ENCODE measurements at regions not wholly inside any gene's neighbourhood (a gene's known extent, or its start where the extent isn't known, plus 50 kb on each side); places are given as distances from the start of the nearest gene placed in this dataset.
"Not testable (repeated sequence)": the region's sequence is repeated elsewhere in the genome, so short reads cannot be mapped to it uniquely, and the experiment has no call there.

DNA sequence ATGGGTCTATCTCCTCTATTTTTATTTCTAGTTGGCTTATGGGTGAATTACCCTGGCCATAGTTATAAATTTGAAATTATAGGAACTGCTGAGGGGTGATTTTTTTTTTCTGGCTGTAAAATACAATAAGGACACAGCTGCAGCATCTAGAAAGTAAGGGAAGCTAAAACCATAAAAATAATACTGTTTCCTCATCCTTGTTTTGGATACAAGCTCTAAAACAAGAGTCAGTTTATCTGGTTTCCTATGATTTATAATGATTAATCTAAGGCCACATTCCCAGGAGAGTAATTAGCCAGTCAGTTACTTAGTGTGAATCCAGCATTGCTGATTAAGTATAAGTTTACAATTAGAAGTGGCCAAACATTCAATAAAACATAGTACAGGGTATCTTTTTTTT is 219.1 kb upstream of the NBEA start:
- TF ChIP-seq, protein P1, sequence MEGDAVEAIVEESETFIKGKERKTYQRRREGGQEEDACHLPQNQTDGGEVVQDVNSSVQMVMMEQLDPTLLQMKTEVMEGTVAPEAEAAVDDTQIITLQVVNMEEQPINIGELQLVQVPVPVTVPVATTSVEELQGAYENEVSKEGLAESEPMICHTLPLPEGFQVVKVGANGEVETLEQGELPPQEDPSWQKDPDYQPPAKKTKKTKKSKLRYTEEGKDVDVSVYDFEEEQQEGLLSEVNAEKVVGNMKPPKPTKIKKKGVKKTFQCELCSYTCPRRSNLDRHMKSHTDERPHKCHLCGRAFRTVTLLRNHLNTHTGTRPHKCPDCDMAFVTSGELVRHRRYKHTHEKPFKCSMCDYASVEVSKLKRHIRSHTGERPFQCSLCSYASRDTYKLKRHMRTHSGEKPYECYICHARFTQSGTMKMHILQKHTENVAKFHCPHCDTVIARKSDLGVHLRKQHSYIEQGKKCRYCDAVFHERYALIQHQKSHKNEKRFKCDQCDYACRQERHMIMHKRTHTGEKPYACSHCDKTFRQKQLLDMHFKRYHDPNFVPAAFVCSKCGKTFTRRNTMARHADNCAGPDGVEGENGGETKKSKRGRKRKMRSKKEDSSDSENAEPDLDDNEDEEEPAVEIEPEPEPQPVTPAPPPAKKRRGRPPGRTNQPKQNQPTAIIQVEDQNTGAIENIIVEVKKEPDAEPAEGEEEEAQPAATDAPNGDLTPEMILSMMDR (IDR thresholded peaks at IDR 0.05; ENCODE audit: insufficient read depth, low read length, poor library complexity, severe bottlenecking): no peak
- H3K4me3 ChIP-seq (ENCODE audit: low read depth, low read length): no peak overlapping the region
- H3K27me3 ChIP-seq (ENCODE audit: control insufficient read depth, insufficient read depth, low read length): no peaks in the 10 kb centered on the region
- DNase-seq (ENCODE audit: low read depth): no peak
- H3K36me3 ChIP-seq (ENCODE audit: control insufficient read depth, insufficient read depth, low read length): no peaks in the 10 kb centered on the region

DNA sequence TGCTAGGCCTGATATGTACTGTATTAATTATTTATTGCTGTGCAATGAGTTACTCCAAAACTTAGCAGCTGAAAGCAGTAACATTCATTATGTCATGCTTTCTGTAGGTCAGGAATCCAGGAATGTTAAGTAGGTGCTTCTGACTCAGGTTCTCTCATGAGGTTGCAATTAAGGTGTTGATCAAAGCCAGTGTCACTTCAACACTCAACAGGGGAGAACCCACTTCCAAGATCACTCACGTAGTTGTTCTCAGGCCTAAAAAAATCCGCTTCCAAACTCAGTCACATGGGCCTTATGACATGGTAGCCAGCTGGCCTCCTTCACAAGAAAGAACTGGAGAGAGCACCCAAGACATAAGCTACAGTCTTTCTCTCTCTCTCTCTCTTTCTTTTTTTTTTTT is 211.1 kb upstream of the NBEA start:
- no peak overlapping the region for H3K4me3 ChIP-seq (ENCODE audit: low read depth, low read length)
- no peaks in the 10 kb centered on the region for H3K27me3 ChIP-seq (ENCODE audit: control insufficient read depth, insufficient read depth, low read length)
- H3K36me3 ChIP-seq (ENCODE audit: control insufficient read depth, insufficient read depth, low read length): no peaks in the 10 kb centered on the region
- TF ChIP-seq, protein P1 (IDR thresholded peaks at IDR 0.05; ENCODE audit: insufficient read depth, low read length, poor library complexity, severe bottlenecking): no peak
- DNase-seq (ENCODE audit: low read depth): no peak

DNA sequence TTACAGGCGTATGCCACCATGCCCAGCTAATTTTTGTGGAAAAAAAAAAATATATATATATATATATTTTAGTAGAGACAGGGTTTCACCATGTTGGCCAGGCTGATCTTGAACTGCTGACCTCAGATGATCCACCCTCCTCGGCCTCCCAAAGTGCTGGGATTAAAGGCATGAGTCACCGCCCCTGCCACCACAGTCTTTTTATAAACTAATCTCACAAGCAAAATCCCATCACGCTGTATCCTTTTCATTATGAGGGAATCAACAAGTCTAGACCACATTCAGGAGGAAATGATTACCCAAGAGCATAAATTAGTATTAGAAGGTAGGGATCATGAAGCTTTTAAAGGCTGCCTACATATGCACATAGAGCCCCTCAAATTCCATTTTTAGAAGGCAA is 210.6 kb upstream of the NBEA start:
- Histone ChIP-seq H3K27me3 (ENCODE audit: control insufficient read depth, insufficient read depth, low read length) (no peaks in the 10 kb centered on the region), H3K4me3 (ENCODE audit: low read depth, low read length) (no peak overlapping the region), H3K36me3 (ENCODE audit: control insufficient read depth, insufficient read depth, low read length) (no peaks in the 10 kb centered on the region)
- TF ChIP-seq, protein P1 (IDR thresholded peaks at IDR 0.05; ENCODE audit: insufficient read depth, low read length, poor library complexity, severe bottlenecking): no peak
- DNase-seq (ENCODE audit: low read depth): no peak

DNA sequence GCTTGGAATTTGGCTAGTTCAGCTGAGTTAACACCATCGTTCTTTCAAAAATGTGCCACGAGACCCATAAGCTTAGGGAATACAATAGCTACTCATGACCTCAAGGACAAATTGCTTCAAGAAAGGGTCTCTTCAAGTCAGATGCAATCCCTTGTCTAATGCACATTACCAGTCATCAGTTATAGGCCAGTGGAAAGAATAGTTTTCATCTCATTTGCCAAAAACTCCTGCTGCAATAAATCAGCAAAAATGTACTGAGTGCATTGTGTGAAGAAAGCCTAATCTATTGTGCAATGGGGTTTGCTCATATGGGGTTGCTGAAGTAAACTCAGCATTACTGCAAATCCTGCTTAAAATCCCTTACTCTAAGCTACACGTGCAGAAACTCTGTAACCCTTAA is 208.3 kb upstream of the NBEA start:
- TF ChIP-seq, protein P1 (IDR thresholded peaks at IDR 0.05; ENCODE audit: insufficient read depth, low read length, poor library complexity, severe bottlenecking): no peak
- no peak for DNase-seq (ENCODE audit: low read depth)
- H3K36me3 ChIP-seq (ENCODE audit: control insufficient read depth, insufficient read depth, low read length): no peaks in the 10 kb centered on the region
- H3K27me3 ChIP-seq (ENCODE audit: control insufficient read depth, insufficient read depth, low read length): no peaks in the 10 kb centered on the region
- H3K4me3 ChIP-seq (ENCODE audit: low read depth, low read length): no peak overlapping the region

DNA sequence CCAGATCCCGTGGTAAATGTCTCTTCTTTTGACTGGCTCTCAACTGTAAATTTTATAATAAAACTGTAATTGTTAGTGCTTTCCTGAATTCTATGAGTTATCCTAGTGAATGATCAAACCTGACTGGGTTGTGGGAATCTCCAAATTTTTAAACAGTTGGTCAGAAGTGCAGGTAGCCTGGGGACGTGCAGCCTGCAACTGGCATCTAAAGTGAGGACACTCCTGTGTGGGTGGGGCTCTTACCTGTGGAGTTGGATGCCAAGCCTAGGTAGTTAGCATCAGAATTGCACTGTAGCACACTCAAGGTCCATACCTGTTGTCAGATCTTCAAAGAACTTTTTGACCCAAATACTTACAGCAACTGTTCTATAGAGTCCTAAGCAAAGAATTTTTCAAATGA is 207.1 kb upstream of the NBEA start:
- Histone ChIP-seq H3K4me3 (ENCODE audit: low read depth, low read length) (no peak overlapping the region), H3K27me3 (ENCODE audit: control insufficient read depth, insufficient read depth, low read length) (no peaks in the 10 kb centered on the region), H3K36me3 (ENCODE audit: control insufficient read depth, insufficient read depth, low read length) (no peaks in the 10 kb centered on the region)
- TF ChIP-seq, protein P1 (IDR thresholded peaks at IDR 0.05; ENCODE audit: insufficient read depth, low read length, poor library complexity, severe bottlenecking): no peak
- DNase-seq (ENCODE audit: low read depth): no peak

DNA sequence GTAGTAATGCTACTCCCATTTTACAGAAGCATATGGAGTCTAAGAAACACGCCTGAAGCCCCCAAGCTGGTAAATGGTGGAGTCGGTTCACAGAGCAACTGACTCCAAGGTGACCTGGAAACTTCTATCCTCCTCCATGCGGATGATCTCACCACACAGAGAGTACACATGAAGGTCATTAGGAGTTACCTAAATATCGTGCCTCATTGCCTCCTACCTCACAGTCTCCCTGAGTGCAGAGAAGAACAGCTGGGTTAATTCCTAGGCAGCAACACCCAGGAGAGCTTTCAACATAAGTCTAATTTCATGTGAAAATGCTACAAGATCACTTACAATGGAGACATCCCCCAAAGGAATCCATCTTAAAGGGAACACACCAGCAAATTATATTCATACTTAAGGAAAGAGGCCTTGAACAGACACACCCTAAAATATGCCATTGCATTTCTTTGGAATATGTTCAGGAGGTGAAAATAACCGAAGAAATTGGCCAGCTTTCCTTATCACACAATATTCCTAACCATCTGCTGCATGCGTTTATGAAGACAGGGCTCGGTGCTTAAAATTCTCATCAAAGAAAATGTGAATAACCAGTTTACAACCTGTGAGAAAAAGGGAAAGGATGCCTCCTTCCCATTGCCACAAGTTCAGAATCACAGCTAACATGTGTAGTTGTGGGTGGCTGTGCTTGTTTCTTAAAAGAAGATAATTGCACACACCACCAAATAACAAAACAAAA is 203.6 kb upstream of the NBEA start:
- TF ChIP-seq, protein P1 (IDR thresholded peaks at IDR 0.05; ENCODE audit: insufficient read depth, low read length, poor library complexity, severe bottlenecking): no peak
- H3K27me3 ChIP-seq (ENCODE audit: control insufficient read depth, insufficient read depth, low read length): no peaks in the 10 kb centered on the region
- no peaks in the 10 kb centered on the region for H3K36me3 ChIP-seq (ENCODE audit: control insufficient read depth, insufficient read depth, low read length)
- DNase-seq (ENCODE audit: low read depth): no peak
- H3K4me3 ChIP-seq (ENCODE audit: low read depth, low read length): no peak overlapping the region

DNA sequence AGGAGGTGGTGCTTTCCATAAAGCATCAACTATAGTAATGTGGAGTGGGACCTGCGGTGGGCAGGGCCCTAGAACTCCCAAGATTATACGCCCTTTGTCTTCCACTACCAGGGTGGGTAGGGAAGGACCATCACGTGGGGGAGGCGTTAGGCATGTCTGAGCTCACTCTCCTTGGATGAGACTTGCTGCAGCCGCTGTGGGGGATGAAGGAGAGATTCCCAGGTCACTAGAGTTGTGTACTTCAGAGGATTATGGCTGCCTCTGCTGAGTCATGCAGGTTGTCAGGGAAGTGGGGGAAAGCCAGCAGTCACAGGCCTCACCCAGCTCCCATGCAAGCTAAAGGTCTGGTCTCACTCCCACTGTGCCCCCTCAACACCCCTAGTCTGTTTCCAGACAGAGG is 195.0 kb upstream of the NBEA start:
- not testable (repeated sequence) for H3K4me3 ChIP-seq (ENCODE audit: low read depth, low read length); DNase-seq (ENCODE audit: low read depth); H3K36me3 ChIP-seq (ENCODE audit: control insufficient read depth, insufficient read depth, low read length); H3K27me3 ChIP-seq (ENCODE audit: control insufficient read depth, insufficient read depth, low read length)

All from kidney epithelial cell (primary cell).